GM12865 (cell line): ENCODE measurements at regions not wholly inside any gene's neighbourhood (a gene's known extent, or its start where the extent isn't known, plus 50 kb on each side); places are given as distances from the start of the nearest gene placed in this dataset.
A peak's percentile ranks its signal among the peaks of the same experiment; 100 is the strongest.

ENCODE experiments used
- DNase-seq: peaks from one replicate; pipeline ENCODE4 v3.0.0; 2010; ENCODE audit warnings: low read depth
- H3K4me3 ChIP-seq: 2 replicates; pipeline ENCODE4 v1.5.1; 2011; ENCODE audit warnings: mild to moderate bottlenecking, low read depth, low read length, control low read depth
- TF ChIP-seq, protein P1 (sequence below): IDR thresholded peaks from 2 replicates; pipeline ENCODE4 v1.5.1; 2011; ENCODE audit warnings: low read length, control low read depth, low read depth, inconsistent platforms; ENCODE audit not compliant: insufficient read depth; ENCODE audit errors: missing control alignments

DNA sequence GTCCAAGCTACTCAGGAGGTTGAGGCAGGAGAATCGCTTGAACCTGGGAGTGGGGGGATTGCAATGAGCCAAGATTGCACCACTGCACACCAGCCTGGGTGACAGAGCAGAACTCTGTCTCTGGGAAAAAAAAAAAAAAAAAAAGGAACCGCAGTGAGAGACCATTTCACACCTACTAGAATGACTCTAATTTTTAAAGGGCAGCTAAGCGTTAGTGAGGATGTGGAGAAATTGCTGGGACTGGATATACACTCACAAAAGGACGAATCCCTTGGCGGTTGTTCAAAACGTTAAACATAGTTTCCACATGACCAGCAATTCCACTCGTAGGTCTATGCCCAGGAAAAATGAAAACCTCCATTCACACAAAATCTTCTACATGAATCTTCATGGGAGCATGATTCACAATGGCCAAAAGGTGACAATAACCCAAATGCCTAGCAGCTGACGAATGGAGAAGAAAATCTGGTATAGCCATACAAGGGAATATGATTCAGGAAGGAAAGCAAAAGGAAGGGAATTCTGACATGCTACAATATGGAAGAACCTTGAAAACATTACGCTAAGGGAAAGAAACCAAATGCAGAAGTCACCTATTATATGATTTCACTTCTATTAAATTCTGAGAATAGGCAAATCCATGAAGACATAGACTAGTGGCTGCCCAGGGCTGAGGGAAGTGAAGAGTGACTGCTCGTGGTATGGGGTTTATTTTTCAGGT lies 127.0 kb downstream of the CHSY1 start:
- no peak overlapping the region for H3K4me3 ChIP-seq
- TF ChIP-seq, protein P1, sequence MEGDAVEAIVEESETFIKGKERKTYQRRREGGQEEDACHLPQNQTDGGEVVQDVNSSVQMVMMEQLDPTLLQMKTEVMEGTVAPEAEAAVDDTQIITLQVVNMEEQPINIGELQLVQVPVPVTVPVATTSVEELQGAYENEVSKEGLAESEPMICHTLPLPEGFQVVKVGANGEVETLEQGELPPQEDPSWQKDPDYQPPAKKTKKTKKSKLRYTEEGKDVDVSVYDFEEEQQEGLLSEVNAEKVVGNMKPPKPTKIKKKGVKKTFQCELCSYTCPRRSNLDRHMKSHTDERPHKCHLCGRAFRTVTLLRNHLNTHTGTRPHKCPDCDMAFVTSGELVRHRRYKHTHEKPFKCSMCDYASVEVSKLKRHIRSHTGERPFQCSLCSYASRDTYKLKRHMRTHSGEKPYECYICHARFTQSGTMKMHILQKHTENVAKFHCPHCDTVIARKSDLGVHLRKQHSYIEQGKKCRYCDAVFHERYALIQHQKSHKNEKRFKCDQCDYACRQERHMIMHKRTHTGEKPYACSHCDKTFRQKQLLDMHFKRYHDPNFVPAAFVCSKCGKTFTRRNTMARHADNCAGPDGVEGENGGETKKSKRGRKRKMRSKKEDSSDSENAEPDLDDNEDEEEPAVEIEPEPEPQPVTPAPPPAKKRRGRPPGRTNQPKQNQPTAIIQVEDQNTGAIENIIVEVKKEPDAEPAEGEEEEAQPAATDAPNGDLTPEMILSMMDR: no peak
- DNase-seq: no peak

DNA sequence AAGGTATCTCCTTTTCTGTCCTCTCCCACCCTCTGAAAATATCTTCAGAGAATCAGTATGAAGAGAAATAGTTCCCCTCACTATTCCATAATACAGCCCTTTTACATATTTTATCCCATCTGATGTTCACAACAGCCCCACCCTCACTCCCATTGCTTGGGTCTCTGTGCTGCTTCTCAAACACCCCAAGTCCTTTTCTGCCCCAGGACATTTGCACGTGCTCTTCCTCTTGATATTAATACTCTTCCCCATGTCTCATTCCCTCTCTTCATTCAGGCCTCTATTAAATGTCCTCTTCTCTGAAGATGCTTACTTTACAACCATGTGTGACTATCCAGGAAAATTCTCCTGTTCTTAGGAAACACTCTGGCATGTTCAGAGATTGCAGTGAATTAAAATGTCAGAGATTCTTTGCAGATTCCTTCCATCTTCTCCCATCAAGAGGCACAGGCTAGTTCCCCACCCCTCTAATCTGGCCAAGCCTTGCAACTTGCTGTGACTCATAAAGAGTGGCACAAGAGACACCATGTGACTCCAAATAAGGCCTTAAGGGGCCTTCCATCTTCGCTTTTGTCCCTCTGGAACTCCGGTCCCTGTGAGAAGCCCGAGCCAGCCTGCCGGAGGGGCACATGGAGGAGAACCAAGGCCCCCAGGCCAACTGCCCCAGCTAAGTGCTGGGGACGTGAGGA lies 128.5 kb downstream of the CHSY1 start:
- no peak for DNase-seq
- TF ChIP-seq, protein P1: no peak
- no peak overlapping the region for H3K4me3 ChIP-seq

DNA sequence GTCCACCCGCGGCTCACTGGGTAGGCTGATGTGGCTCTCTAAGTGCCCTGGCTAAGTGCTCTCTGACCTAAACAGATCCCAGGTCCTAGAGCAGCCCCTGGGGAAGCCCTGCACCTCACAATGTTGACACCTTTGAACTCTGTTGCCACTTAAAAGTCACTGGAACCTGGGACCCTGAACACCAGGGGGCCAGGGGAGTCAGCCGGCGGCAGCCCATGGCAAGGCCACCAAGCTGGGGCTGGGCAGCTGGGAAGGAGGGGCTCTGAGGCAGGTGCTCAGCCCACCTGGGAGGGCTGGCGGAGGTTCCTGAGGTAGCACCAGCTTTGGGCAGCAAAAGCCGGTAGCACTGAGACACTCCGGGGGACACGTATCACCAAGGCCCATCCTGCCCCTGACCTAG lies 129.0 kb downstream of the CHSY1 start:
- TF ChIP-seq, protein P1: no peak
- no peak for DNase-seq
- H3K4me3 ChIP-seq: no peak overlapping the region

DNA sequence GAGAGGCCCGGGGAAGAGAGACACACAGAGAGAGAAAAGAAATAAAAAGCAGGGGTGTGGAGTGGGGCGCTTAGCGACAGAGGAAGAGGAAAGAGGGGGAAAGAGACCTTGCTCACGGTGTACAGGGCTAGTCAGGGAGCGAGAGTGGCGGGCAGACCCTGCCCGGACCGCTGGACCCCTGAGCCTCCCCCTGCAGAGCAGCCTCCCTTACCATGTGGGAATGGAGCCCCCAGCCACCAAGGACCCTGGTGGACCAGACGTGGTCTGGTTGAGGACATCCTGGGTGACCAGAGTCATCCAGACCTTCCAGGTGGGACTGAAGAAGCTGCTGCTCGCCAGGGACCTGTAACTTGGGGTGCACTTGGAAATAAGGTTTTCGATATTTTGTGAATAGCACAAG lies 129.6 kb downstream of the CHSY1 start:
- no peak overlapping the region for H3K4me3 ChIP-seq
- TF ChIP-seq, protein P1: no peak
- no peak for DNase-seq

DNA sequence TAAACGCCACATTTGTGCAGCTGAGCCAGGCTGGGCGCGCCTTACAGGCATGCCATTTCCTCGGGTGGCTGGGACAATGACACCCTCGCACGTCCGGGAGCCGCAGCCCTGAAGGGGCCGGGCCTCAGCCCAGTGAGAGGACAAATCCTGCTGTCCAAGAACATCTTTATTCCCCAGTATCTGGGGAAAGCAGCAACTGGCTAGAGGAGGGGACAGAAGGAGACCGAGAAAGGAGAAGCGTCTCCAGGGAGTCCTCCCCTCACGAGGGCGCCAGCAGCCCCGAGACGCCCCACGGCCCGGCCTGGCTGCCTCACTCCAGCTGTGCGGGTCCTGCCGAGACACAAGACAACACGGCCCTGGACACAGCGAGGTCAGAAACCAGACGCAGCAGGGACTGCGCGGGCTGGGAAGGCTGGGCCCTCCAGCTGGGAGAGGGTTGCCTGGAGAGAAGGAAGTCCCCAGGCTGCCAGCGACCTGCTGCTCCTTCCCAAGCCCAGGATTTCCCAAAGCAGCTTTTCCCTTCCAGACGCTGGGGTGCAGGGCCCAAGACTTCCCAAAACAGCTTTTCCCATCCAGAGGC lies 130.2 kb downstream of the CHSY1 start:
- TF ChIP-seq, protein P1: no peak
- peak; percentile 18 for DNase-seq
- no peak overlapping the region for H3K4me3 ChIP-seq

DNA sequence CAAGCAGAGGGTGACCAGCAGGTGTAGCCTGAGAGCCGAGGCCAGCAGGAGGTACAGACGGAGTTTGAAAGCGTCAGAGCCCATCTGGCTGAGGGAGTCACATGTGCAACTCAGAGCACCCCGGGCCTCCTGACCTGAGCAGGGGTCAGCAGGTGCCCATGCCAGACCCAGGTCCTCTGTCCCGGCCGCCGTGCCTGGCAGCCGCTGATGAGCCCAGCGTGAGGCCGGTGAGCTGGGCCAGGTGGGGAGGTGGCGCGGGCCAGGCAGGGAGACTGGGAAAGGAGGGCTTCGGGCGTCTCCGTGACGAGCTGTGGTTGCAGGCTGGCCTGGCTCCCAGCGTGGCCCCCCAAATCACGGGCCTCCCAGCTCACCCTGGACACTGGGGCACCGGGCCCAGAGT lies 130.9 kb downstream of the CHSY1 start:
- no peak overlapping the region for H3K4me3 ChIP-seq
- TF ChIP-seq, protein P1: no peak
- DNase-seq: no peak
